ENCODE measurements at regions not wholly inside any gene's neighbourhood (a gene's known extent, or its start where the extent isn't known, plus 50 kb on each side); places are given as distances from the start of the nearest gene placed in this dataset.

DNA sequence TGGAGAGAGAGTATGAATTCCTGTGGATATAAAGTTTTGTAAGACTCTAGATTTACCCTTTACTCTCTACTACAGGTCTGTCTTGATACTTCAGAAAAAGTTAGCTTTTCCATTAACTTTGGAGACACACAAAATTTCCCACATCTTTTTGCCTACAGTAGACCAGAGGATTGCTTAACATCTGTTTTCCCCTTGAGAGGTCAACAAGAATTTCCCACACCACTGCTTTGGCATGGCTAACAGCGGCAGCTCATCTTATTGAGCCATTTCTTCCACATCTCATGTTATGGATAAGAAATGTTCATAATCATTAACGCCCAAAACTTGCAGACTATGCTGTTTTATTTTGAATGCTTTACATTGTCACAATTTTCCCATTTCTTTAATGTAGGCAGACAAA is 273.6 kb upstream of the RGPD4 start:
- TF ChIP-seq CTCF (IDR thresholded peaks at IDR 0.05), result no peak
- no peak for TF ChIP-seq POLR2A (IDR thresholded peaks at IDR 0.05)
